Prostate gland (tissue), 2 donors: ENCODE measurements at regions not wholly inside any gene's neighbourhood (a gene's known extent, or its start where the extent isn't known, plus 50 kb on each side); places are given as distances from the start of the nearest gene placed in this dataset.

ENCODE experiments used
- DNase-seq: peaks from one replicate; pipeline ENCODE4 v3.0.0-alpha.2; 2019; ENCODE audit warnings: low spot score
- H3K27ac ChIP-seq, 2 donors: fragments of 200-600 bp; sonication (generic); 2 replicates each; pipeline ENCODE4 v1.5.1; 2017 to 2019
- H3K27me3 ChIP-seq: fragments of 200-600 bp; sonication (generic); replicated peaks from 2 replicates; pipeline ENCODE4 v1.5.1; 2019; ENCODE audit not compliant: insufficient read depth
- H3K36me3 ChIP-seq, 2 donors: fragments of 200-600 bp; sonication (generic); 1 replicate in 1 of 2; 2 replicates in 1 of 2; pipeline versions ENCODE4 v1.5.1 to v1.8.1; 2017 to 2019
- H3K4me1 ChIP-seq: fragments of 200-600 bp; sonication (generic); replicated peaks from 2 replicates; pipeline ENCODE4 v1.5.1; 2019
- H3K4me3 ChIP-seq, 2 donors: fragments of 200-600 bp; sonication (generic); 2 replicates each; pipeline ENCODE4 v1.5.1; 2017 to 2019
- H3K9me3 ChIP-seq: fragments of 200-600 bp; sonication (generic); 2 replicates; pipeline ENCODE4 v1.5.1; 2017
- POLR2A ChIP-seq: fragments of 450-650 bp; IDR thresholded peaks from one replicate; pipeline ENCODE4 v1.6.1; 2016; ENCODE audit warnings: antibody characterized with exemption, mild to moderate bottlenecking
- POLR2AphosphoS5 ChIP-seq: sonication (generic); formaldehyde crosslinking; IDR thresholded peaks from one replicate; pipeline ENCODE4 v1.6.1; 2017; ENCODE audit warnings: antibody characterized with exemption
- WGBS: methylation state at CpG from one replicate; pipeline ENCODE4 v1.1.5; 2018; 5-methylcytosine and 5-hydroxymethylcytosine counted together
- intact Hi-C: fragments of 100-400 bp; cut with DNase I; formaldehyde crosslinking; loops from one replicate; pipeline ENCODE4 v1.14.2; 2022
- TF ChIP-seq, protein P1 (sequence below), 4 experiments: fragments of 200-600 bp in 2 of 4; fragments of 450-650 bp in 2 of 4; sonication (generic) in 2 of 4; IDR thresholded peaks; 1 replicate in 3 of 4; 2 replicates in 1 of 4; pipeline ENCODE4 v1.5.1; 2016 to 2019; ENCODE audit warnings: antibody characterized with exemption in 4 of 4, mild to moderate bottlenecking in 2 of 4, moderate library complexity in 2 of 4

- H3K4me3 ChIP-seq = no peak overlapping the region
- TF ChIP-seq POLR2AphosphoS5 (no peak), POLR2A (no peak)
- TF ChIP-seq, protein P1, sequence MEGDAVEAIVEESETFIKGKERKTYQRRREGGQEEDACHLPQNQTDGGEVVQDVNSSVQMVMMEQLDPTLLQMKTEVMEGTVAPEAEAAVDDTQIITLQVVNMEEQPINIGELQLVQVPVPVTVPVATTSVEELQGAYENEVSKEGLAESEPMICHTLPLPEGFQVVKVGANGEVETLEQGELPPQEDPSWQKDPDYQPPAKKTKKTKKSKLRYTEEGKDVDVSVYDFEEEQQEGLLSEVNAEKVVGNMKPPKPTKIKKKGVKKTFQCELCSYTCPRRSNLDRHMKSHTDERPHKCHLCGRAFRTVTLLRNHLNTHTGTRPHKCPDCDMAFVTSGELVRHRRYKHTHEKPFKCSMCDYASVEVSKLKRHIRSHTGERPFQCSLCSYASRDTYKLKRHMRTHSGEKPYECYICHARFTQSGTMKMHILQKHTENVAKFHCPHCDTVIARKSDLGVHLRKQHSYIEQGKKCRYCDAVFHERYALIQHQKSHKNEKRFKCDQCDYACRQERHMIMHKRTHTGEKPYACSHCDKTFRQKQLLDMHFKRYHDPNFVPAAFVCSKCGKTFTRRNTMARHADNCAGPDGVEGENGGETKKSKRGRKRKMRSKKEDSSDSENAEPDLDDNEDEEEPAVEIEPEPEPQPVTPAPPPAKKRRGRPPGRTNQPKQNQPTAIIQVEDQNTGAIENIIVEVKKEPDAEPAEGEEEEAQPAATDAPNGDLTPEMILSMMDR (IDR thresholded peaks at IDR 0.05) = no peak
- 94% methylated on average over 2 of the region's 2 CpGs for WGBS
- no peak for DNase-seq
- no peaks in the 10 kb centered on the region for H3K36me3 ChIP-seq
- H3K4me1 ChIP-seq = no peaks in the 10 kb centered on the region
- no peaks in the 10 kb centered on the region for H3K9me3 ChIP-seq
- H3K27me3 ChIP-seq = no peaks in the 10 kb centered on the region
- intact Hi-C loops = no loop called here
- H3K27ac ChIP-seq = no peak overlapping the region
Measured at GRCh38 chr6:147793871-147794643, 285.6 kb downstream of the SAMD5 start.

DNA sequence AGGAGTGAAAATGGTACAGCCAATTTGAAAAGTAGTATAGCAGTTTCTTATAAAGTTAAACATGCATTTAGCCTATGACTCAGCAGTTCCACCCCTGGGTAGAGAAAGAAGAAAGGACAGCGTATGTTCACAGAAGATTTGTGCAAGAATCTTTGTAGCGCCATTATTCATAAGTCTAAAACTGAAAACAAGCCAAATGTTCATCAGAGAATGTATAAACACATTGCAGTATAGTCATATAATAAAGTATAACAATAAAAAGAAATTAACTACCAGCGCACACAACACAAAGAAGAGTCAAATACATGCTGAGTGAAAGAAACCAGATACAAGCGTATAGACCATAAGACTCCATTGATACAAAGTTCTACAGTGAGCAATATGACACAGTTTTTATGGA lies 294.0 kb downstream of the SAMD5 start:
- no peaks in the 10 kb centered on the region for H3K27me3 ChIP-seq
- no peak overlapping the region for H3K27ac ChIP-seq
- no peaks in the 10 kb centered on the region for H3K4me1 ChIP-seq
- no peak for DNase-seq
- no peaks in the 10 kb centered on the region for H3K36me3 ChIP-seq
- no peak overlapping the region for H3K4me3 ChIP-seq
- intact Hi-C loops = no loop called here
- 91% methylated on average over 4 of the region's 4 CpGs for WGBS
- H3K9me3 ChIP-seq = no peaks in the 10 kb centered on the region
- TF ChIP-seq POLR2A (no peak), POLR2AphosphoS5 (no peak)
- TF ChIP-seq, protein P1 (IDR thresholded peaks at IDR 0.05) = no peak

DNA sequence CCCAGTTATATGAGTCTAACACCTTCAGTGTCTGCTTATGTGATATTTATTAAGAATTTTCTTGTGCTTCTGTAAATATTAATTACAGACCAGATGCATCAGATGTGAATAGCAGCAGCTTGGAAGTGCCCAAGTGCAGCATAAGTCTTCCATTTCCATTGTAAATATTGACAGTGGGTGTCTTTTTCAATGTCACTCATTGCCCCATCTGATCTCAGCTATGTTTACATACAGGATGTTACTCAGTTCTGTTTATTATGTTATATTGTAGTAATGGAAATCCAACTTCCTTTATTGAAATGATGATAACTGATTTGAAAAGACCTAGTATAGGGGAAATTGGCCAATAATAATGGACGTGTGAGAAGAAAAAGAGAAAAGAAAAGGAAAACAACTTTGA lies 296.7 kb downstream of the SAMD5 start:
- WGBS = 74% methylated on average over 1 of the region's 1 CpG
- H3K27me3 ChIP-seq = no peaks in the 10 kb centered on the region
- DNase-seq = no peak

GRCh38 chr6:147806697-147807096 lies 298.2 kb downstream of the SAMD5 start:
- 97% methylated on average over 1 of the region's 1 CpG for WGBS
- no peaks in the 10 kb centered on the region for H3K4me1 ChIP-seq
- TF ChIP-seq POLR2AphosphoS5 (no peak), POLR2A (no peak)
- TF ChIP-seq, protein P1 (IDR thresholded peaks at IDR 0.05) = no peak

More for the DNA sequence above, 296.7 kb downstream of the SAMD5 start:
- H3K4me1 ChIP-seq = no peaks in the 10 kb centered on the region
- intact Hi-C loops = no loop called here
- no peaks in the 10 kb centered on the region for H3K36me3 ChIP-seq
- H3K27ac ChIP-seq = no peak overlapping the region
- TF ChIP-seq POLR2A (no peak), POLR2AphosphoS5 (no peak)
- TF ChIP-seq, protein P1 (IDR thresholded peaks at IDR 0.05) = no peak
- H3K4me3 ChIP-seq = no peak overlapping the region
- H3K9me3 ChIP-seq = no peaks in the 10 kb centered on the region

DNA sequence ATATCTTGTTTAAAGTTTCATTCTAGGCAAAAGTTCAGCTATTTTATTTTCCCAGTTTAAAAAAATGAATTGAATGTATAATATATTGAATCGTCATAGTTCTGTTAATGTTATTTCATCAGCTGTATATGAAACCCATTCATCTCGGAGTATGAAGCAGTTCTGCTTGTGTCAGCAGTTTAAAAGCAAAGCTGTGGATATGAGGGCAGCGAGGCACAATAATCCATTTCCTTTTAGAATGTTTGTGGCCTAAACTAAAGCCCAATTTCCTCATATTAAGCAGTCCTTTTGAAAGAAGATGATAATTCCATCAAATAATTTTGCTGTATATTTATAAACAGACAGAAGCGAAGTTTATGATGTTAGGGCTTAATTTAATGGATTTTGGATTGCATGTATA lies 300.1 kb downstream of the SAMD5 start:
- Histone ChIP-seq H3K27me3 (no peaks in the 10 kb centered on the region), H3K36me3 (no peaks in the 10 kb centered on the region), H3K9me3 (no peaks in the 10 kb centered on the region), H3K27ac (no peak overlapping the region), H3K4me1 (no peaks in the 10 kb centered on the region), H3K4me3 (no peak overlapping the region)
- no peak for TF ChIP-seq POLR2A
- TF ChIP-seq, protein P1 (IDR thresholded peaks at IDR 0.05) = no peak
- intact Hi-C loops = no loop called here
- WGBS = 77% methylated on average over 4 of the region's 4 CpGs
- no peak for DNase-seq

More at GRCh38 chr6:147806697-147807096, 298.2 kb downstream of the SAMD5 start:
- H3K36me3 ChIP-seq = no peaks in the 10 kb centered on the region
- H3K4me3 ChIP-seq = no peak overlapping the region
- H3K9me3 ChIP-seq = no peaks in the 10 kb centered on the region
- intact Hi-C loops = no loop called here
- H3K27ac ChIP-seq = no peak overlapping the region
- DNase-seq = no peak
- H3K27me3 ChIP-seq = no peaks in the 10 kb centered on the region
